Neural cell (in vitro differentiated cells): ENCODE measurements at regions not wholly inside any gene's neighbourhood (a gene's known extent, or its start where the extent isn't known, plus 50 kb on each side); places are given as distances from the start of the nearest gene placed in this dataset.

Experiments used
- CTCF ChIP-seq: fragments of 450-650 bp; IDR thresholded peaks from 2 replicates; pipeline ENCODE4 v1.5.1; 2014; ENCODE audit warnings: antibody characterized with exemption, mild to moderate bottlenecking, moderate library complexity; ENCODE audit not compliant: poor library complexity, severe bottlenecking
- REST ChIP-seq: IDR thresholded peaks from 2 replicates; pipeline ENCODE4 v1.6.1; 2012; ENCODE audit warnings: borderline replicate concordance

- TF ChIP-seq CTCF: no peak
- TF ChIP-seq REST: no peak
Observed at GRCh38 chr2:53490659-53491058, 276.9 kb upstream of the CHAC2 start.
